Neutrophil (primary cell): ENCODE measurements at regions not wholly inside any gene's neighbourhood (a gene's known extent, or its start where the extent isn't known, plus 50 kb on each side); places are given as distances from the start of the nearest gene placed in this dataset.

Experiments
- H3K27ac ChIP-seq: fragments of 200-600 bp; sonication (generic); 2 replicates; pipeline ENCODE4 v1.5.1; 2016; ENCODE audit warnings: mild to moderate bottlenecking, moderate library complexity
- H3K27me3 ChIP-seq: fragments of 200-600 bp; sonication (generic); 2 replicates; pipeline ENCODE4 v1.6.0; 2016; ENCODE audit warnings: mild to moderate bottlenecking
- H3K36me3 ChIP-seq: fragments of 200-600 bp; sonication (generic); 2 replicates; pipeline ENCODE4 v1.5.1; 2017
- H3K4me1 ChIP-seq, 2 experiments: fragments of 200-600 bp in 1 of 2; sonication (generic) in 1 of 2; 1 replicate in 1 of 2; 2 replicates in 1 of 2; pipeline versions ENCODE4 v1.5.1 to v1.6.1; 2013 to 2016; ENCODE audit warnings: low read depth in 1 of 2, low read length in 1 of 2, mild to moderate bottlenecking in 1 of 2, moderate library complexity in 1 of 2; ENCODE audit not compliant: control insufficient read depth in 1 of 2, insufficient read depth in 1 of 2
- H3K4me3 ChIP-seq, 2 experiments: fragments of 200-600 bp in 1 of 2; sonication (generic) in 1 of 2; 1 replicate in 1 of 2; 2 replicates in 1 of 2; pipeline ENCODE4 v1.5.1; 2013 to 2016; ENCODE audit warnings: low read depth in 1 of 2, low read length in 1 of 2, mild to moderate bottlenecking in 1 of 2, moderate library complexity in 1 of 2
- H3K9me3 ChIP-seq: fragments of 200-600 bp; sonication (generic); 2 replicates; pipeline ENCODE4 v1.5.1; 2016
- CTCF ChIP-seq: fragments of 200-600 bp; sonication (generic); IDR thresholded peaks from 2 replicates; pipeline ENCODE4 v1.5.1; 2016; ENCODE audit warnings: antibody characterized with exemption

GRCh38 chr2:14423145-14423906, 209.2 kb upstream of the LRATD1 start:
- Histone ChIP-seq H3K4me1 (no peaks in the 10 kb centered on the region), H3K4me3 (no peak overlapping the region), H3K36me3 (no peaks in the 10 kb centered on the region), H3K27ac (no peak overlapping the region), H3K9me3 (no peaks in the 10 kb centered on the region), H3K27me3 (no peaks in the 10 kb centered on the region)
- no peak for TF ChIP-seq CTCF

- H3K4me3 ChIP-seq: no peak overlapping the region
- no peak overlapping the region for H3K27ac ChIP-seq
- H3K9me3 ChIP-seq: no peaks in the 10 kb centered on the region
- H3K36me3 ChIP-seq: no peaks in the 10 kb centered on the region
- H3K27me3 ChIP-seq: no peaks in the 10 kb centered on the region
- H3K4me1 ChIP-seq: no peaks in the 10 kb centered on the region
- no peak for TF ChIP-seq CTCF
Measured at GRCh38 chr2:14424478-14425390, 207.8 kb upstream of the LRATD1 start.

GRCh38 chr2:14425869-14426268, 206.6 kb upstream of the LRATD1 start:
- Histone ChIP-seq H3K27ac (no peak overlapping the region), H3K9me3 (no peaks in the 10 kb centered on the region), H3K4me1 (no peaks in the 10 kb centered on the region), H3K27me3 (no peaks in the 10 kb centered on the region), H3K4me3 (no peak overlapping the region), H3K36me3 (no peaks in the 10 kb centered on the region)
- no peak for TF ChIP-seq CTCF

GRCh38 chr2:14428056-14428455, 204.5 kb upstream of the LRATD1 start:
- no peaks in the 10 kb centered on the region for H3K27me3 ChIP-seq
- no peaks in the 10 kb centered on the region for H3K36me3 ChIP-seq
- no peak overlapping the region for H3K27ac ChIP-seq
- H3K4me1 ChIP-seq: no peaks in the 10 kb centered on the region
- no peak for TF ChIP-seq CTCF
- H3K4me3 ChIP-seq: no peak overlapping the region
- H3K9me3 ChIP-seq: no peaks in the 10 kb centered on the region

GRCh38 chr2:14433946-14434495, 198.5 kb upstream of the LRATD1 start:
- TF ChIP-seq CTCF: no peak

More at GRCh38 chr2:14433946-14434495, 198.5 kb upstream of the LRATD1 start:
- no peak overlapping the region for H3K4me3 ChIP-seq
- H3K36me3 ChIP-seq: no peaks in the 10 kb centered on the region
- no peaks in the 10 kb centered on the region for H3K27me3 ChIP-seq
- no peaks in the 10 kb centered on the region for H3K9me3 ChIP-seq
- H3K27ac ChIP-seq: no peak overlapping the region
- no peaks in the 10 kb centered on the region for H3K4me1 ChIP-seq
